Hematopoietic multipotent progenitor cell treated with erythropoietin and hydrocortisone succinate and interleukin-3 and kit ligand, for 6 days (in vitro differentiated cells): ENCODE measurements at regions not wholly inside any gene's neighbourhood (a gene's known extent, or its start where the extent isn't known, plus 50 kb on each side); places are given as distances from the start of the nearest gene placed in this dataset.
A peak's percentile ranks its signal among the peaks of the same experiment; 100 is the strongest.
"Not testable (repeated sequence)": the region's sequence is repeated elsewhere in the genome, so short reads cannot be mapped to it uniquely, and the experiment has no call there.

Experiments used
- DNase-seq: peaks from one replicate; pipeline ENCODE4 v3.0.0-alpha.2; 2015

DNA sequence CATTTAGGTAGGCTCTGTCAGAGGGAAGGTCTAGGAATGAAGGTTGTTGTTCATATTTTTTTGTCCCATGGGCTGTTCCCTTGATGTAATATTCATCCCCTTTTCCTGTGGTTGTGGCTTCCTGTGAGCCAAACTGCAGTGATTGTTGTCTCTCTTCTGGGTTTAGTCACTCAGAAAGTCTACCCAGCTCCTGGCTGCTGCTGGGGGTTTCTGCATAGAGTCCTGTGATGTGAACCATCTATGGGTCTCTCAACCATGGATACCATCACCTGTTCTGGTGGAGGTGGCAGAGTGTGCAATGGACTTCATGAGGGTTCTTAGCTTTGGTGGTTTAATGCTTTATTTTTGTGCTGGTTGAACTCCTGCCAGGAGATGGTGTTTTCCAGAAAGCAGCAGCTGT lies 122.8 kb downstream of the ZC4H2 start:
- DNase-seq, result no peak

DNA sequence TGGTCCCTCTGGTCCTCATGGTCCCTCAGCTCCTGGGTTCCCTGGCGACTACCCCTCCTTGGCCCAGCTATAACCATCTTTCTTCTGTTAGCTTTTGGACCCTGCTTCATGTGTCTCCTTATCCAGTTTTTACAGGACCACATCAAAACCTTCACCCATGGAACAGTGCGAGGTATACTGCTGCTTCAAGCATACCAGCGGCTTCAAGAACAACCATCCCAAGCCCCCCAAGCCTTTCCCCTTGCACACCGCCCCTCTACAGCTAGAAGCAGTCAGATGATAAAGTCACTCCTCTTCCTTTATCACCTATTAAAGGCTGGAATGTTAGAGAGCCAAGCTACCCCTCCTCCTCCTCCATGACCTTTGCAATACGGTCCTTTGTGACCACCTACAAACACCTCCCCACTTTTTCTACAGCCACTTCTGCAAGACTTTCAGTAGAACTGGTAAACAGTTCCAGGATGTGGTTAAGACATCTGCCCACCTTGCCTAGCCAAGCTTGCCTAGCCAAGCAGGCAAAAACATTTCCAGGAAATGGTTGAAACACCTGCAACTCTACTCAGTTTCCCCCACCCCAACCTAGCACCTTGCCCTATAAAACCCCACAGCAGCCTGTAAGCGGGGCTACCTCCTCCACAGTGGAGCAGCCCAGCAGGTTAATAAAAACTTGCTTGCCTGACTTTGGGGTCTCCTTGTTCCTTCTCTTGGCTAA lies 125.7 kb downstream of the ZC4H2 start:
- no peak for DNase-seq

- DNase-seq, result no peak
Observed at GRCh38 chrX:64843224-64843623, 133.0 kb downstream of the ZC4H2 start.

GRCh38 chrX:64842492-64842891 lies 133.8 kb downstream of the ZC4H2 start:
- DNase-seq, result no peak

GRCh38 chrX:64805683-64806082 lies 170.6 kb downstream of the ZC4H2 start:
- DNase-seq, result no peak

DNA sequence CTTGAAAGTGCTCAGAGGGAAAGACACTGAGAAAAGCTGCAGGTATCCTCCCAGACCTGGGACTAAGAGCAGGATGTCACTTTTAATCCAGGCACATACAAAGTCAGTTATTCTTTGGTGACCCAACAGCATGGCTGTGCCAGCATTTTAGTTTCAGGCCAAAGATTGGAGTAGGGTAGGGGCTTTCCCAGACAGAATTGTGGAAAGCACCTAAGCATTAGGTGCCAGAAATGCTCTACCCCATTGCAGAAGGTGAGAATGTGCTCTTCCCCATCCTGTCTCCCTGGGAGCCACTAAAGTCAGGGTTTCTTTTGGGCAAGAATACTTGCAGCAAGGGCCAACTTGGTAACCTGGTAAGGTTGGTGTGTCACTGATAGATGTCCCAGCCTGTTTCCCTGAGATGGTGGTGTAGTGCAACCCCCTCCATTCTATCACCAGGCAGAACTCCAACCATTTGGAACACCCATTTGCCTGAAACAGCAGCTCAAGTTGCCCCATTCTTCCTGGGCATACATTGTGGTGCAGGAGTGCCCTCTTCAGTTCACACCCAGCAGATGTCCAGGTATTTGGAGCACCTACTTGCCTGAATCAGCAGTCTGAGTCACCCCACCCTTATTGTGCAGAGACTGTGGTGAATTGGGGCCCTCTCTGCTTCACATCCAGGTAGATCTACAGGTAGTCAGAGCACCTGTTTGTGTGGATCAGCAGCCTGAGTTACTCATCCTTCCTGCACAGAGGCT lies 183.5 kb downstream of the ZC4H2 start:
- no peak for DNase-seq

DNA sequence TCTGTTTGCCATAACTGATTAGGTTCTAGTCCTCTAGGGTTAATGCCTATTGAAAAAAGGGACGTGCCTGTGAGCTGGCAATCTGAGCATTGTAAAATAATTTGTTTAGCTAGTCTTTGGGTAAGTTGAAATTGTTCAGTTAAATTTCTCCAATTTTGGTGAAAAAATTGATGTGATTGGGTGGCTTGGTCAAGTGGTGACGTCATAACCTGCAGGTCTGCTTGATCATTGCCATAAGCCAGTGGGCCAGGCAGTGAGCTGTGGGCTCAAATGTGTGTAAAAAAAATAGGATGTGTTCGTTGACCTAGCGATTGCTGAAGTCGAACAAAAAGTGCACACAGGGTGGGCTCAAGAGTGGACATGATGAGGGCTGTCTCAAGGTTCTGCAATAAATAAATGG lies 193.3 kb downstream of the ZC4H2 start:
- no peak for DNase-seq

DNA sequence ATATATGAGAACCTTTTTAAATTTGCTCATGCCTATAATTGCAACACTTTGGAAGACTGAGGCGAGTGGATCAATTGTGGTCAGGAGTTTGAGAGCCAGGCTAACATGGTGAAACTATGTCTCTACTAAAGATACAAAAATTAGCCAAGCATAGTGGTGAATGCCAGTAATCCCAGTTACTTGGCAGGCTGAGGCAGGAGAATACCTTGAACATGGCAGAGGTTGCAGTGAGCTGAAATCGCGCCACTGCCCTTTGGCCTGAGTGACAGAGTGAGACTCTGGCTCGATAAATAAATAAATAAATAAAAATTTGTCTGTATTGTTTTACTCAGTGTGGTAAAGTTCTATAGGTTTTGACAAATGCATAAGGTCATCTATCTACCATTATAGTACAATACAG lies 218.2 kb downstream of the ZC4H2 start:
- no peak for DNase-seq

DNA sequence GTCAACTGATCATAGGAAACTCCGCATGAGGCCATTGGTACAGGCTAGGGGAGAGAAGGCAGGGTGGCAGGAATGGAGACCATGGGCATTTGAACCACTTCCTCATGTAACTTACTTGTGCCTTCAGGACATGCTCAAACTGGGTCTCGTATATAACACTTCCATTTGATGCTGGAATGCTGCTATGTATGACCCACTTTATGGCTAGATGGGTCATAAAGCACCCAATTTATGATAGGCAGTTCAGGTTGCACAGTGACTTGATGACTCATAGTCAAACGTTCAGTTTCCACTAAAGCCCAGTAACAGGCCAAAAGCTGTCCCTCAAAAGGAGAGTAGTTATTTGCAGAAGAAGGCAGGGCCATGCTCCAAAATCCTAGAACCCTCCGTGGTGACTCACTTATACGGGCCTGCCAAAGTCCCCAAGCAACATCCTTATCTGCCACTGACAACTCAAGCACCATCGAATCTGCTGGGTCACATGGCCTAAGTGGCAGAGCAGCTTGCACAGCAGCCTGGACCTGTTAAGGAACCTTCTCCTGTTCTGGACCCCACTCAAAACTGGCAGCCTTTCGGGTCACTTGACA lies 236.4 kb downstream of the ZC4H2 start:
- no peak for DNase-seq

GRCh38 chrX:64698317-64698716 lies 277.9 kb downstream of the ZC4H2 start:
- no peak for DNase-seq

- not testable (repeated sequence) for DNase-seq
Observed at GRCh38 chrX:64695372-64695771, 280.9 kb downstream of the ZC4H2 start.

DNA sequence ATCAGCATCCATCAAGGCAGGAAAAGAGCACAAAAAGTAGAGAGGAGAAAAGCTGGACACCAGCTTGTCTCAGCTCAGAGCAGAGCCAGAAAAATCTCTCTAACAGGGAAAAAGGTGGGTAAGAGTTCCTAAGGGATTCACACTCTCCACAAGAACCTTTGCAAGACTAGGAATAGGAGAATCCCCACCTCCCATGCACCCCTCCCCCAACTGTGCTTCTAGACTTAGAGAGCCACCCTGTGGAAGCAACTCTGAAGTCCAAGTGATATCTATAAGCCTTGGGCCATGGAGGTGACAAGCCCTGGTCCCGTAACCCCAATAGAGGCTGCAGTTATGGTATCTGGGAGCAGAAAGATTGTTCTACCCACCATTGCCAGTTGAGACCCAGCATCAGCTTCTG lies 267.6 kb upstream of the MTMR8 start:
- no peak for DNase-seq

DNA sequence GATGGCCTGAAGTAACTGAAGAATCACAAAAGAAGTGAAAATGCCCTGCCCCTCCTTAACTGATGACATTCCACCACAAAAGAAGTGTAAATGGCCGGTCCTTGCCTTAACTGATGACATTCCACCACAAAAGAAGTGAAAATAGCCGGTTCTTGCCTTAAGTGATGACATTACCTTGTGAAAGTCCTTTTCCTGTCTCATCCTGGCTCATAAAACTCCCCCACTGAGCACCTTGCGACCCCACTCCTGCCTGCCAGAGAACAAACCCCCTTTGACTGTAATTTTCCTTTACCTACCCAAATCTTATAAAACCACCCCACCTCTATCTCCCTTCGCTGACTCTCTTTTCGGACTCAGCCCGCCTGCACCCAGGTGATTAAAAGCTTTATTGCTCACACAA lies 262.0 kb upstream of the MTMR8 start:
- not testable (repeated sequence) for DNase-seq

GRCh38 chrX:64642482-64642881 lies 247.2 kb upstream of the MTMR8 start:
- peak; percentile 12 for DNase-seq
